Activated CD4-positive, alpha-beta memory T cell treated with anti-CD3 and anti-CD28 coated beads, Interleukin-2, amount 10 ng/mL, durations not matched to agents 7 days and 5 days (primary cell): ENCODE measurements at regions not wholly inside any gene's neighbourhood (a gene's known extent, or its start where the extent isn't known, plus 50 kb on each side); places are given as distances from the start of the nearest gene placed in this dataset.

Source experiments
- CTCF ChIA-PET: fragments of 350-600 bp; sonication (Branson Sonifier 250); formaldehyde crosslinking; loops from one replicate; lab custom pipeline; 2021; ENCODE audit warnings: antibody characterized with exemption, inconsistent platforms; lab: Charles Lee
- POLR2A ChIA-PET: fragments of 350-600 bp; sonication (Branson Sonifier 250); formaldehyde crosslinking; loops from one replicate; lab custom pipeline; 2021; ENCODE audit warnings: antibody characterized with exemption; lab: Charles Lee
- DNase-seq: peaks from one replicate; pipeline ENCODE4 v3.0.0-alpha.2; 2020
- H3K27ac Mint-ChIP-seq: one replicate; pipeline ENCODE4 v1.8.0; 2021; ENCODE audit warnings: mild to moderate bottlenecking, mixed read lengths
- H3K27me3 Mint-ChIP-seq: one replicate; pipeline ENCODE4 v1.8.0; 2021; ENCODE audit warnings: mixed read lengths
- H3K36me3 Mint-ChIP-seq: one replicate; pipeline ENCODE4 v1.8.0; 2021; ENCODE audit warnings: low read depth, mixed read lengths
- H3K4me1 Mint-ChIP-seq: one replicate; pipeline ENCODE4 v1.8.0; 2021; ENCODE audit warnings: mixed read lengths
- H3K4me3 Mint-ChIP-seq: one replicate; pipeline ENCODE4 v1.8.0; 2021; ENCODE audit warnings: mild to moderate bottlenecking, mixed read lengths
- H3K9me3 Mint-ChIP-seq: one replicate; pipeline ENCODE4 v1.8.0; 2021; ENCODE audit warnings: mixed read lengths

DNA sequence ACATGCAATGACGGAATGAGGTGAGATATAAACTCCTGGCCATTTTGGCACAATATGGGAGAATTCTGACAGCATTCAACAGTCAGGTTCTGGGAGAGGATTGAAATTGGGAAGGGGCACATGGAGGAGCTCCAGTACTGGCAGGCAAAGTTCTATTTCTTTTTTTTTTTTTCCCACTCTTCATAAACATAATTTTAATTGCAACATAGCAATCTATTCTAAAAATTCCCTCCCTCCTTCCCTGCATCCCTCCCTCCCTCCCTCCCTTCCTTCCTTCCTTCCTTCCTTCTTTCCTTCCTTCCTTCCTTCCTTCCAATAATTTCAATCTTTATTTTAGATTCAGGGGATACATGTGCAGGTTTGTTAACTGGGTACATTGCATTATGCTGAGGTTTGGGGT is 93.2 kb downstream of the PTCSC3 start:
- DNase-seq: no peak
- no peaks in the 10 kb centered on the region for H3K4me1 Mint-ChIP-seq
- ChIA-PET CTCF (no interaction called here), POLR2A (no interaction called here)
- H3K4me3 Mint-ChIP-seq: no peak overlapping the region
- no peaks in the 10 kb centered on the region for H3K36me3 Mint-ChIP-seq
- peaks cover 13% of the 10 kb centered on the region for H3K27me3 Mint-ChIP-seq
- H3K27ac Mint-ChIP-seq: no peak overlapping the region
- H3K9me3 Mint-ChIP-seq: no peaks in the 10 kb centered on the region

GRCh38 chr14:36078080-36078479 is 98.4 kb downstream of the PTCSC3 start:
- Mint-ChIP-seq H3K9me3 (no peaks in the 10 kb centered on the region), H3K27ac (no peak overlapping the region), H3K4me1 (no peaks in the 10 kb centered on the region), H3K4me3 (no peak overlapping the region), H3K27me3 (peaks cover 11% of the 10 kb centered on the region), H3K36me3 (no peaks in the 10 kb centered on the region)
- ChIA-PET POLR2A (interaction anchor here (0.6 kb wide), 1 partner anchor 15 kb away, joined by 3 read pairs; no protein-coding TSS in a partner anchor), CTCF (interaction anchor here (2.2 kb wide), 1 partner anchor 9 kb away, joined by 8 read pairs; no protein-coding TSS in a partner anchor)
- DNase-seq: no peak

GRCh38 chr14:36076197-36076596 is 100.3 kb downstream of the PTCSC3 start:
- no peak for DNase-seq
- Mint-ChIP-seq H3K27me3 (peaks cover 9% of the 10 kb centered on the region), H3K9me3 (no peaks in the 10 kb centered on the region), H3K27ac (no peak overlapping the region), H3K36me3 (no peaks in the 10 kb centered on the region), H3K4me1 (no peaks in the 10 kb centered on the region), H3K4me3 (no peak overlapping the region)
- ChIA-PET CTCF (no interaction called here), POLR2A (no interaction called here)

GRCh38 chr14:36075203-36075602 is 101.3 kb downstream of the PTCSC3 start:
- H3K27ac Mint-ChIP-seq: no peak overlapping the region
- H3K4me3 Mint-ChIP-seq: no peak overlapping the region
- no peaks in the 10 kb centered on the region for H3K36me3 Mint-ChIP-seq
- H3K4me1 Mint-ChIP-seq: no peaks in the 10 kb centered on the region
- H3K9me3 Mint-ChIP-seq: no peaks in the 10 kb centered on the region
- CTCF ChIA-PET: no interaction called here
- POLR2A ChIA-PET: no interaction called here
- no peak for DNase-seq
- peaks cover 7% of the 10 kb centered on the region for H3K27me3 Mint-ChIP-seq

GRCh38 chr14:36070720-36071043 is 105.8 kb downstream of the PTCSC3 start:
- DNase-seq: no peak
- ChIA-PET CTCF (interaction anchor here (1.0 to 4.9 kb wide), 10 partner anchors 42 to 871 kb away, joined by 3 to 56 read pairs (median 6); partner anchors contain the start of gene MBIP), POLR2A (no interaction called here)
- Mint-ChIP-seq H3K36me3 (no peaks in the 10 kb centered on the region), H3K27me3 (peaks cover under 1% of the 10 kb centered on the region), H3K4me3 (no peak overlapping the region), H3K9me3 (no peaks in the 10 kb centered on the region), H3K4me1 (no peaks in the 10 kb centered on the region), H3K27ac (no peak overlapping the region)

DNA sequence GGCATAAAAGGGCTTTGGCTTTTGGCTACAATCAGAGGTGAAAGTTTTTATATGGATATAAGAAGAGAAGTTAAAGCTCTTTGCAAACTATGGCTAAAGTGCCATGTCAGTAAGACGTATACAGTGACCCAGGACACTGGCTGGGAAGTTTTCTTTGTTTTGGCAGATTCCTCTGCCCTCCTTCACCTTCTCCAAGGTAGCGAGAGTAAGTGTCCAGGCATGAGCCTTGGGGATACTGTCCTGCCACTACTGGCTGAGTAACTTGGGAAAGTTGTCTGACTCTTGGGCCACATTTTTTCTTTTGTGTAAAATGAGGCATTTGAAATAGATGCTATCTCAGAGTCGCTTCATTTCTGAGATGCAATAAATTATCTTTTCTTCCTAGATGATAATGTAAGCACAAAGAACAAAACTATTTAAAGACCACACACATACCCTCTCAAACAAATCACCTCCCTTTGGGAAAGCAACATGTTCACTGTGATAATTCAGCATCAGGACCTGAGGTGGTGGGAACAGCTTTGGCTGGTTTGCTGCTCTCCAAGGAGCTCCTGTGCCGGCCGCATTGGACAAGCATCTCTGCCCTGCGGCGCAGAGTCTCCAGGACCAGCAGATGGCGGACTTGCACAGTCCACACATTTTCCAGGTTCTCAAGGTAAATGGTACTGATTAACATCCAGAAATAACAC is 106.3 kb downstream of the PTCSC3 start:
- no peak overlapping the region for H3K27ac Mint-ChIP-seq
- H3K4me3 Mint-ChIP-seq: no peak overlapping the region
- peak; percentile 48 for DNase-seq
- POLR2A ChIA-PET: no interaction called here
- no peaks in the 10 kb centered on the region for H3K27me3 Mint-ChIP-seq
- CTCF ChIA-PET: interaction anchor here (0.6 to 4.9 kb wide), 22 partner anchors 8 to 872 kb away, joined by 3 to 56 read pairs (median 5); partner anchors contain the start of genes BRMS1L and MBIP
- no peaks in the 10 kb centered on the region for H3K9me3 Mint-ChIP-seq
- no peaks in the 10 kb centered on the region for H3K4me1 Mint-ChIP-seq
- no peaks in the 10 kb centered on the region for H3K36me3 Mint-ChIP-seq

- H3K27me3 Mint-ChIP-seq: peaks cover 2% of the 10 kb centered on the region
- H3K4me1 Mint-ChIP-seq: no peaks in the 10 kb centered on the region
- H3K27ac Mint-ChIP-seq: no peak overlapping the region
- CTCF ChIA-PET: interaction anchor here (0.5 to 4.9 kb wide), 23 partner anchors 9 to 600 kb away, joined by 3 to 56 read pairs (median 5); partner anchors contain the start of gene BRMS1L
- POLR2A ChIA-PET: interaction anchor here (0.6 to 1.3 kb wide), 2 partner anchors 51 to 251 kb away, joined by 3 read pairs; partner anchors contain the start of gene MBIP
- H3K9me3 Mint-ChIP-seq: no peaks in the 10 kb centered on the region
- peak; percentile 19 for DNase-seq
- H3K4me3 Mint-ChIP-seq: no peak overlapping the region
- no peaks in the 10 kb centered on the region for H3K36me3 Mint-ChIP-seq
Measured at GRCh38 chr14:36069535-36069900, 107.0 kb downstream of the PTCSC3 start.

- no peaks in the 10 kb centered on the region for H3K9me3 Mint-ChIP-seq
- H3K4me1 Mint-ChIP-seq: no peaks in the 10 kb centered on the region
- H3K36me3 Mint-ChIP-seq: no peaks in the 10 kb centered on the region
- H3K27me3 Mint-ChIP-seq: peaks cover 2% of the 10 kb centered on the region
- no peak for DNase-seq
- H3K27ac Mint-ChIP-seq: no peak overlapping the region
- ChIA-PET POLR2A (interaction anchor here (0.6 to 1.3 kb wide), 2 partner anchors 51 to 251 kb away, joined by 3 read pairs; partner anchors contain the start of gene MBIP), CTCF (interaction anchor here (0.5 to 4.9 kb wide), 24 partner anchors 9 to 600 kb away, joined by 3 to 56 read pairs (median 5); partner anchors contain the start of gene BRMS1L)
- no peak overlapping the region for H3K4me3 Mint-ChIP-seq
Measured at GRCh38 chr14:36068777-36069534, 107.6 kb downstream of the PTCSC3 start.

- no peaks in the 10 kb centered on the region for H3K9me3 Mint-ChIP-seq
- no peaks in the 10 kb centered on the region for H3K36me3 Mint-ChIP-seq
- CTCF ChIA-PET: interaction anchor here (1.2 to 4.9 kb wide), 4 partner anchors 96 to 538 kb away, joined by 3 to 56 read pairs (median 30); no protein-coding TSS in a partner anchor
- DNase-seq: no peak
- no peak overlapping the region for H3K4me3 Mint-ChIP-seq
- no peak overlapping the region for H3K27ac Mint-ChIP-seq
- POLR2A ChIA-PET: no interaction called here
- peaks cover 9% of the 10 kb centered on the region for H3K27me3 Mint-ChIP-seq
- H3K4me1 Mint-ChIP-seq: no peaks in the 10 kb centered on the region
Measured at GRCh38 chr14:36067428-36068187, 108.9 kb downstream of the PTCSC3 start.

DNA sequence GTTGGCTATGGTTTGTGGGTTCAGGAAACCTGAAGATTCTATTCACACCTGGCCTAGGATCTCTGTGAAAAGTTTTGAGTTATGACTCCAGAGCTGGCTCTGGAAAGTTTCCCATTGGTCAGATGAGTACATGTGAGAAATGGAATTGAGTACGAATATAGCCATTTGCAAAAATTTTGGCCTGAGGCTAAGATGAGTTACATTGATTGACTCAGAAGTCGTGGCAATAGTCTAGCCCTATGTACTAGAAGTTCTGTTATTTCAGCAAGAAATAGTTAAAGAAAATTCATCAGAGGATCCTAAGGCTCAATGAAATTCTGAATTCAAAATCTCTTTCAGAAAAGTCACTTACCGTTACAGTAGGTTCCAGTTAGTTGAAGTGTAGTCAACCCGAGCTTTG is 109.9 kb downstream of the PTCSC3 start:
- Mint-ChIP-seq H3K27me3 (peaks cover 11% of the 10 kb centered on the region), H3K4me3 (no peak overlapping the region), H3K36me3 (no peaks in the 10 kb centered on the region), H3K4me1 (no peaks in the 10 kb centered on the region), H3K9me3 (no peaks in the 10 kb centered on the region), H3K27ac (no peak overlapping the region)
- no peak for DNase-seq
- ChIA-PET CTCF (interaction anchor here (1.0 kb wide), 1 partner anchor 183 kb away, joined by 5 read pairs; no protein-coding TSS in a partner anchor), POLR2A (no interaction called here)

- ChIA-PET POLR2A (no interaction called here), CTCF (interaction anchor here (1.0 kb wide), 1 partner anchor 182 kb away, joined by 5 read pairs; no protein-coding TSS in a partner anchor)
- H3K9me3 Mint-ChIP-seq: no peaks in the 10 kb centered on the region
- H3K36me3 Mint-ChIP-seq: no peaks in the 10 kb centered on the region
- no peaks in the 10 kb centered on the region for H3K4me1 Mint-ChIP-seq
- no peak overlapping the region for H3K4me3 Mint-ChIP-seq
- DNase-seq: no peak
- H3K27me3 Mint-ChIP-seq: peaks cover 12% of the 10 kb centered on the region
- no peak overlapping the region for H3K27ac Mint-ChIP-seq
Measured at GRCh38 chr14:36065831-36066230, 110.7 kb downstream of the PTCSC3 start.

DNA sequence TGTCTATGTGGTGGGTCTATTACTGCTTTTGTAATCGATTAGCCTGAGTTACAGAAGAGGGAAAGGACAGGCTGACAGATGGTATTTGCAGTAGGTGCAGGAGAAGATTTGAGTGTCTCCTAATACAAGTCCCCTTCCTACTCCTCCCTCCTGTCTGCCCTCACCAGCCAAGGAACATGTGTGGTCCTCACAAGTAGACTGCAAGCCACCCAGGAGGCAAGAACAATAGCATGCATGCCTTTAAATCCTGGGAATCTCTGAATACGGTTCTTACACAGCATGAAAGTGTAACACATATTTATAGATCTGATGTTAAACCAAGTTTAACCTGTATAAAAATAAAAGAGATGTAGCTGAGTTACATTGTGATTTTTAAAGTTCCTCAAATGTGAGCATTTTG is 117.0 kb downstream of the PTCSC3 start:
- H3K27ac Mint-ChIP-seq: no peak overlapping the region
- no peak overlapping the region for H3K4me3 Mint-ChIP-seq
- POLR2A ChIA-PET: no interaction called here
- no peaks in the 10 kb centered on the region for H3K36me3 Mint-ChIP-seq
- H3K9me3 Mint-ChIP-seq: no peaks in the 10 kb centered on the region
- CTCF ChIA-PET: interaction anchor here (0.8 kb wide), 1 partner anchor 10 kb away, joined by 5 read pairs; no protein-coding TSS in a partner anchor
- H3K4me1 Mint-ChIP-seq: no peaks in the 10 kb centered on the region
- H3K27me3 Mint-ChIP-seq: peaks cover 19% of the 10 kb centered on the region
- DNase-seq: no peak
